GM12878 (cell line): ENCODE measurements at regions not wholly inside any gene's neighbourhood (a gene's known extent, or its start where the extent isn't known, plus 50 kb on each side); places are given as distances from the start of the nearest gene placed in this dataset.

Experiments
- ATAC-seq: fragments of 200-7000 bp; cut with Tn5 transposase; 3 replicates; pipeline ENCODE4 v1.9.1; 2020; ENCODE audit warnings: mild to moderate bottlenecking, moderate library complexity
- BruUV-seq: library from RNA; stranded (reverse); fragments of 400-500 nt; replicated peaks from 2 replicates; lab custom pipeline; 2021; lab: Mats Ljungman, UMichigan
- CTCF ChIA-PET: fragments of 300-600 bp; sonication (Branson Sonifier 250); formaldehyde crosslinking; extraction: SDS; loops from one replicate; lab custom pipeline; 2021; ENCODE audit warnings: inconsistent platforms; lab: Yijun Ruan, JAX
- POLR2A ChIA-PET: fragments of 350-600 bp; formaldehyde crosslinking; extraction: SDS; loops from one replicate; lab custom pipeline; 2021; ENCODE audit warnings: inconsistent platforms; lab: Charles Lee
- RAD21 ChIA-PET: fragments of 300-600 bp; sonication (Branson Sonifier 250); formaldehyde crosslinking; loops from one replicate; lab custom pipeline; 2023; ENCODE audit warnings: antibody characterized with exemption; ENCODE audit not compliant: unreplicated experiment; lab: Charles Lee
- SMC1A ChIA-PET: fragments of 300-600 bp; sonication (Branson Sonifier 250); formaldehyde crosslinking; loops from one replicate; lab custom pipeline; 2023; ENCODE audit not compliant: unreplicated experiment, uncharacterized antibody; lab: Charles Lee
- DNase-seq: peaks from one replicate; pipeline ENCODE4 v3.0.0-alpha.2; 2011; ENCODE audit warnings: low read depth, low spot score
- FAIRE-seq: peaks from 3 replicates; lab custom pipeline; 2011; peaks lifted over from hg19 to GRCh38; lab: Jason Lieb, UNC
- H2AFZ ChIP-seq: 2 replicates; pipeline ENCODE4 v1.6.0; 2011; ENCODE audit warnings: low read depth, low read length, control low read depth; ENCODE audit not compliant: control insufficient read depth
- H3K27ac ChIP-seq: 2 replicates; pipeline ENCODE4 v1.5.1; 2011; ENCODE audit warnings: control low read depth; ENCODE audit not compliant: control insufficient read depth, insufficient read depth
- H3K27me3 ChIP-seq, 2 experiments: replicated peaks in 1 of 2; 2 replicates each; pipeline versions ENCODE4 v1.6.0 to v1.6.1; 2011; ENCODE audit warnings: low read length in 1 of 2; ENCODE audit not compliant: control insufficient read depth in 2 of 2, insufficient read depth in 2 of 2
- H3K36me3 ChIP-seq, 2 experiments: 2 replicates each; pipeline ENCODE4 v1.5.1; 2011; ENCODE audit warnings: low read length in 1 of 2; ENCODE audit not compliant: control insufficient read depth in 2 of 2, insufficient read depth in 2 of 2
- H3K4me1 ChIP-seq: 2 replicates; pipeline ENCODE4 v1.6.1; 2011; ENCODE audit warnings: mild to moderate bottlenecking, low read length, moderate library complexity, mixed read lengths; ENCODE audit not compliant: control insufficient read depth, insufficient read depth
- H3K4me2 ChIP-seq: 2 replicates; pipeline ENCODE4 v1.6.0; 2011; ENCODE audit warnings: control low read depth; ENCODE audit not compliant: control insufficient read depth, insufficient read depth
- H3K4me3 ChIP-seq: fragments of 200-600 bp; sonication (generic); 2 replicates; pipeline ENCODE4 v1.5.1; 2016
- H3K79me2 ChIP-seq: 2 replicates; pipeline ENCODE4 v1.6.0; 2011; ENCODE audit warnings: low read length; ENCODE audit not compliant: control insufficient read depth, insufficient read depth
- H3K9ac ChIP-seq: 2 replicates; pipeline ENCODE4 v1.8.0; 2011; ENCODE audit warnings: low read length, control low read depth, mixed read lengths; ENCODE audit not compliant: control insufficient read depth, insufficient read depth
- H3K9me3 ChIP-seq: replicated peaks from 3 replicates; pipeline ENCODE4 v1.5.1; 2011; ENCODE audit warnings: mild to moderate bottlenecking, low read length; ENCODE audit not compliant: control insufficient read depth, insufficient read depth
- H4K20me1 ChIP-seq: 2 replicates; pipeline ENCODE4 v1.6.0; 2011; ENCODE audit not compliant: control insufficient read depth, insufficient read depth
- ATF3 ChIP-seq: IDR thresholded peaks from 2 replicates; pipeline ENCODE4 v1.6.1; 2011; ENCODE audit warnings: low read depth, mild to moderate bottlenecking, low read length, moderate library complexity, borderline replicate concordance; ENCODE audit errors: extremely low read depth
- BCL3 ChIP-seq: IDR thresholded peaks from 2 replicates; pipeline ENCODE4 v1.6.1; 2011; ENCODE audit warnings: borderline replicate concordance, low read depth, mild to moderate bottlenecking, moderate library complexity, low read length; ENCODE audit not compliant: insufficient read depth, poor library complexity, severe bottlenecking
- EP300 ChIP-seq, 2 experiments: fragments of 150-350 bp in 1 of 2; IDR thresholded peaks; 2 replicates each; pipeline ENCODE4 v1.6.1; 2011 to 2012; ENCODE audit warnings: low read depth in 2 of 2, low read length in 2 of 2, borderline replicate concordance in 1 of 2, improper control_type of control experiment in 1 of 2, inconsistent platforms in 1 of 2; ENCODE audit not compliant: control insufficient read depth in 1 of 2
- KDM1A ChIP-seq: fragments of 200-600 bp; sonication (generic); IDR thresholded peaks from 2 replicates; pipeline ENCODE4 v1.6.1; 2016; ENCODE audit warnings: borderline replicate concordance
- MYC ChIP-seq: IDR thresholded peaks from 2 replicates; pipeline ENCODE4 v1.6.1; 2011; ENCODE audit warnings: mild to moderate bottlenecking, low read length, moderate library complexity, inconsistent platforms; ENCODE audit not compliant: insufficient read depth, insufficient replicate concordance, insufficient read length, severe bottlenecking
- NFXL1 ChIP-seq: fragments of 450-650 bp; IDR thresholded peaks from 2 replicates; pipeline ENCODE4 v1.6.1; 2017; ENCODE audit warnings: antibody characterized with exemption, mild to moderate bottlenecking, borderline replicate concordance
- SMARCA5 ChIP-seq: fragments of 450-650 bp; IDR thresholded peaks from 2 replicates; pipeline ENCODE4 v1.6.1; 2017; ENCODE audit warnings: mild to moderate bottlenecking
- STAT3 ChIP-seq: IDR thresholded peaks from 2 replicates; pipeline ENCODE4 v1.6.1; 2011; ENCODE audit warnings: low read depth, low read length, improper control_type of control experiment
- TCF7 ChIP-seq: IDR thresholded peaks from 2 replicates; pipeline ENCODE4 v1.6.1; 2014; ENCODE audit warnings: antibody characterized with exemption, borderline replicate concordance
- whole genome bisulfite sequencing: methylation state at CpG from one replicate; pipeline ENCODE4 v1.1.6; 2016; ENCODE audit warnings: low lambda C conversion rate; ENCODE audit not compliant: insufficient replicate concordance, insufficient coverage; ENCODE audit errors: missing lambda C conversion rate; 5-methylcytosine and 5-hydroxymethylcytosine counted together
- in situ Hi-C: fragments of 300-500 bp; cut with MboI; formaldehyde crosslinking; loops from 9 replicates; pipeline ENCODE4 v1.14.3; 2018; ENCODE audit warnings: mixed read lengths
- intact Hi-C: fragments of 100-400 bp; cut with micrococcal nuclease; formaldehyde crosslinking; loops from one replicate; pipeline ENCODE4 v1.14.2; 2022; ENCODE audit not compliant: unreplicated experiment
- TF ChIP-seq, protein P1 (sequence below): fragments of 450-650 bp; IDR thresholded peaks from 2 replicates; pipeline ENCODE4 v1.6.1; 2016; ENCODE audit warnings: mild to moderate bottlenecking, moderate library complexity, borderline replicate concordance

DNA sequence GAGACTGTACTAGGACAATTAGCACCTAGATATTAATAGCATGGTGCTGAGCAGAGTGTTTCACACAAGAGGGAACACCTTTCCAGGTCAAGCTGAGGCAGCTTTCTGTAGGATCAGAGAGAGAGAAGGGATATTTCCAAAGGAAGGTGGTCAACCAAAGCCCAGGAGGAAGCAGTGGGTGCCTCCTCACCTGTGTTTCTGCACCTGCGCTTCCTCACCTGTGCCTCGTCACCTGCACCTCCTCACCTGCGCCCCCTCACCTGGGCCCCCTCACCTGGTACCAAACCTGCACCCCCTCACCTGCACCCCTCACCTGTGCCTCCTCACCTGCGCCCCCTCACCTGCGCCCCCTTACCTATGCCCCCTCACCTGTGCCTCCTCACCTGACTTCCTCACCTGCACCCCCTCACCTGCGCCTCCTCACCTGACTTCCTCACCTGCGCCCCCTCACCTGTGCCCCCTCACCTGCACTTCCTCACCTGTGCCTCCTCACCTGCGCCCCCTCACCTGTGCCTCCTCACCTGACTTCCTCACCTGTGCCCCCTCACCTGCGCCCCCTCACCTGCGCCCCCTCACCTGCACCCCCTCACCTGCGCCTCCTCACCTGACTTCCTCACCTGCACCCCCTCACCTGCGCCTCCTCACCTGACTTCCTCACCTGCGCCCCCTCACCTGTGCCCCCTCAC, 67.9 kb downstream of the TTLL2 start:
- no peaks in the 10 kb centered on the region for H3K79me2 ChIP-seq
- no peak overlapping the region for H3K4me3 ChIP-seq
- no peak for DNase-seq
- POLR2A ChIA-PET: no interaction called here
- no peak for ATAC-seq
- no peak overlapping the region for H3K4me2 ChIP-seq
- SMC1A ChIA-PET: no interaction called here
- FAIRE-seq: no peak
- no peak overlapping the region for H3K9ac ChIP-seq
- 75% methylated on average over 5 of the region's 13 CpGs for WGBS
- H2AFZ ChIP-seq: no peak overlapping the region
- CTCF ChIA-PET: no interaction called here
- RAD21 ChIA-PET: no interaction called here
- H3K36me3 ChIP-seq: no peaks in the 10 kb centered on the region
- no peaks in the 10 kb centered on the region for H4K20me1 ChIP-seq
- TF ChIP-seq KDM1A (no peak), ATF3 (no peak), EP300 (IDR thresholded peaks at IDR 0.05; ENCODE audit: borderline replicate concordance in 1 of 2, control insufficient read depth in 1 of 2, low read depth in 2 of 2, low read length in 2 of 2) (no peak), SMARCA5 (no peak)
- H3K9me3 ChIP-seq: no peaks in the 10 kb centered on the region
- H3K4me1 ChIP-seq: no peaks in the 10 kb centered on the region
- H3K27me3 ChIP-seq: no peaks in the 10 kb centered on the region; a peak in 2 of 4 replicates
- H3K27ac ChIP-seq: no peak overlapping the region
- BruUV-seq: no TSS peak
- intact Hi-C loops (no loop called here), in situ Hi-C loops (no loop called here)

DNA sequence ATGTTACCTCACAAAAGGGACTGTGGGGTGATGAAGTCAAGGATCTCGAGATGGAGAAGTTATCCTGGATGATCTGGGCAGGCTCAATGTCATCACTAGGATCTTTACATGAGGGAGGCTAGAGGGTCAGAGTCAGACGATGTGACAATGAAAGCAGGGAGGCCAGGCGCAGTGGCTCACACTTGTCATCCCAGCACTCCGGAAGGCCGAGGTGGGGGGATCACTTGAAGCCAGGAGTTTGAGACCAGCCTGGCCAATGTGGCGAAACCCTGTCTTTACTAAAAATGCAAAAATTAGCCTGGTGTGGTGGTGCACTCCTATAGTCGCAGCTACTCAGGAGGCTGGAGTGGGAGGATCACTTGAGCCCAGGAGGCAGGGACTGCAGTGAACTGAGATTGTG, 68.8 kb downstream of the TTLL2 start:
- SMC1A ChIA-PET: no interaction called here
- FAIRE-seq: no peak
- no TSS peak for BruUV-seq
- no peak for TF ChIP-seq EP300 (IDR thresholded peaks at IDR 0.05; ENCODE audit: borderline replicate concordance in 1 of 2, control insufficient read depth in 1 of 2, low read depth in 2 of 2, low read length in 2 of 2)
- TF ChIP-seq, protein P1, sequence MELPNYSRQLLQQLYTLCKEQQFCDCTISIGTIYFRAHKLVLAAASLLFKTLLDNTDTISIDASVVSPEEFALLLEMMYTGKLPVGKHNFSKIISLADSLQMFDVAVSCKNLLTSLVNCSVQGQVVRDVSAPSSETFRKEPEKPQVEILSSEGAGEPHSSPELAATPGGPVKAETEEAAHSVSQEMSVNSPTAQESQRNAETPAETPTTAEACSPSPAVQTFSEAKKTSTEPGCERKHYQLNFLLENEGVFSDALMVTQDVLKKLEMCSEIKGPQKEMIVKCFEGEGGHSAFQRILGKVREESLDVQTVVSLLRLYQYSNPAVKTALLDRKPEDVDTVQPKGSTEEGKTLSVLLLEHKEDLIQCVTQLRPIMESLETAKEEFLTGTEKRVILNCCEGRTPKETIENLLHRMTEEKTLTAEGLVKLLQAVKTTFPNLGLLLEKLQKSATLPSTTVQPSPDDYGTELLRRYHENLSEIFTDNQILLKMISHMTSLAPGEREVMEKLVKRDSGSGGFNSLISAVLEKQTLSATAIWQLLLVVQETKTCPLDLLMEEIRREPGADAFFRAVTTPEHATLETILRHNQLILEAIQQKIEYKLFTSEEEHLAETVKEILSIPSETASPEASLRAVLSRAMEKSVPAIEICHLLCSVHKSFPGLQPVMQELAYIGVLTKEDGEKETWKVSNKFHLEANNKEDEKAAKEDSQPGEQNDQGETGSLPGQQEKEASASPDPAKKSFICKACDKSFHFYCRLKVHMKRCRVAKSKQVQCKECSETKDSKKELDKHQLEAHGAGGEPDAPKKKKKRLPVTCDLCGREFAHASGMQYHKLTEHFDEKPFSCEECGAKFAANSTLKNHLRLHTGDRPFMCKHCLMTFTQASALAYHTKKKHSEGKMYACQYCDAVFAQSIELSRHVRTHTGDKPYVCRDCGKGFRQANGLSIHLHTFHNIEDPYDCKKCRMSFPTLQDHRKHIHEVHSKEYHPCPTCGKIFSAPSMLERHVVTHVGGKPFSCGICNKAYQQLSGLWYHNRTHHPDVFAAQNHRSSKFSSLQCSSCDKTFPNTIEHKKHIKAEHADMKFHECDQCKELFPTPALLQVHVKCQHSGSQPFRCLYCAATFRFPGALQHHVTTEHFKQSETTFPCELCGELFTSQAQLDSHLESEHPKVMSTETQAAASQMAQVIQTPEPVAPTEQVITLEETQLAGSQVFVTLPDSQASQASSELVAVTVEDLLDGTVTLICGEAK: no peak
- no peak for TF ChIP-seq STAT3
- no peak for TF ChIP-seq BCL3
- TF ChIP-seq MYC: no peak
- TF ChIP-seq NFXL1: no peak
- no peak for TF ChIP-seq TCF7

More for the DNA sequence above, 68.8 kb downstream of the TTLL2 start:
- Histone ChIP-seq H3K4me1 (no peaks in the 10 kb centered on the region), H4K20me1 (no peaks in the 10 kb centered on the region), H3K4me3 (no peak overlapping the region), H3K9me3 (no peaks in the 10 kb centered on the region), H3K36me3 (no peaks in the 10 kb centered on the region), H3K27me3 (peaks cover 0 to 4% of the 10 kb centered on the region in 2 experiments; a peak in 3 of 4 replicates), H3K4me2 (no peak overlapping the region), H3K27ac (no peak overlapping the region), H3K79me2 (no peaks in the 10 kb centered on the region), H3K9ac (no peak overlapping the region), H2AFZ (no peak overlapping the region)
- intact Hi-C loops: no loop called here
- ChIA-PET POLR2A (no interaction called here), RAD21 (no interaction called here), CTCF (no interaction called here)
- ATAC-seq (no peak), DNase-seq (no peak)
- in situ Hi-C loops: no loop called here
- 52% methylated on average over 7 of the region's 7 CpGs for WGBS
